ENCODE measurements at regions not wholly inside any gene's neighbourhood (a gene's known extent, or its start where the extent isn't known, plus 50 kb on each side); places are given as distances from the start of the nearest gene placed in this dataset.

DNA sequence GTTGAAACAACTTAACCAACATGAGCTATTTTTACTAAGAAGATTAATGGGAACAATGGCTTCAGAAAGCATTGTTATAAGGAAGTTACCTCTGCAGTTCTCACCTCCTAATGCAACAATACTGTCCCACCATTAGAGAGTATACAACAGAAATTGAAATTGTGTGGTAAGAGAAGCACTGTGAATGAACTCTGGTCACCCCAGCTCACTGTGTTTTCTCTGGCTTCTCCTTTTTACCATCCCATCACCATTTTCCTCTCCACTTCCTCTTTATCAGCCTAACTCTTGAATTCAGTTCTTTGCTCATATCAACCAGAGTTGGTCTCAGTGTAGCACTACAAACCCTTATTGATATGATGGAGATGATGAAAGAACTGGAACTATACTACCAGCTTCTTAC is 138.0 kb upstream of the POU2AF2 start:
- H3K27me3 ChIP-seq (replicated peaks; ENCODE audit: insufficient read depth, low read length) = peaks cover 9% of the 10 kb centered on the region; the same call in 1 of the 2 replicates
- no peaks in the 10 kb centered on the region for H3F3A ChIP-seq (ENCODE audit: insufficient read depth, low read length)
- H3K4me3 ChIP-seq (ENCODE audit: low read length) = no peak overlapping the region
- H3K27ac ChIP-seq (ENCODE audit: low read length) = no peak overlapping the region
- no peaks in the 10 kb centered on the region for H3K79me2 ChIP-seq (ENCODE audit: low read length)
- H3K9ac ChIP-seq (ENCODE audit: low read length) = no peak overlapping the region
- H2AFZ ChIP-seq (ENCODE audit: low read length) = no peak overlapping the region
- no peaks in the 10 kb centered on the region for H3K36me3 ChIP-seq (replicated peaks; ENCODE audit: insufficient read depth, low read length)
- TF ChIP-seq, protein P1, sequence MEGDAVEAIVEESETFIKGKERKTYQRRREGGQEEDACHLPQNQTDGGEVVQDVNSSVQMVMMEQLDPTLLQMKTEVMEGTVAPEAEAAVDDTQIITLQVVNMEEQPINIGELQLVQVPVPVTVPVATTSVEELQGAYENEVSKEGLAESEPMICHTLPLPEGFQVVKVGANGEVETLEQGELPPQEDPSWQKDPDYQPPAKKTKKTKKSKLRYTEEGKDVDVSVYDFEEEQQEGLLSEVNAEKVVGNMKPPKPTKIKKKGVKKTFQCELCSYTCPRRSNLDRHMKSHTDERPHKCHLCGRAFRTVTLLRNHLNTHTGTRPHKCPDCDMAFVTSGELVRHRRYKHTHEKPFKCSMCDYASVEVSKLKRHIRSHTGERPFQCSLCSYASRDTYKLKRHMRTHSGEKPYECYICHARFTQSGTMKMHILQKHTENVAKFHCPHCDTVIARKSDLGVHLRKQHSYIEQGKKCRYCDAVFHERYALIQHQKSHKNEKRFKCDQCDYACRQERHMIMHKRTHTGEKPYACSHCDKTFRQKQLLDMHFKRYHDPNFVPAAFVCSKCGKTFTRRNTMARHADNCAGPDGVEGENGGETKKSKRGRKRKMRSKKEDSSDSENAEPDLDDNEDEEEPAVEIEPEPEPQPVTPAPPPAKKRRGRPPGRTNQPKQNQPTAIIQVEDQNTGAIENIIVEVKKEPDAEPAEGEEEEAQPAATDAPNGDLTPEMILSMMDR (IDR thresholded peaks at IDR 0.05; ENCODE audit: low read length) = no peak
- no peak for TF ChIP-seq EZH2 (optimal IDR thresholded peaks at IDR 0.05; ENCODE audit: low read depth, low read length)
- DNase-seq = no peak
- no peaks in the 10 kb centered on the region for H4K20me1 ChIP-seq (ENCODE audit: insufficient read depth, low read length)
- peaks cover 6% of the 10 kb centered on the region; the same call in 1 of the 2 replicates for H3K4me1 ChIP-seq (ENCODE audit: low read length)
- H3K9me2 ChIP-seq (replicated peaks; ENCODE audit: insufficient read depth, low read length) = no peaks in the 10 kb centered on the region
- H3K4me2 ChIP-seq (ENCODE audit: low read depth, low read length) = no peak overlapping the region
- H3K9me3 ChIP-seq (replicated peaks; ENCODE audit: insufficient read depth, low read length) = no peaks in the 10 kb centered on the region

DNA sequence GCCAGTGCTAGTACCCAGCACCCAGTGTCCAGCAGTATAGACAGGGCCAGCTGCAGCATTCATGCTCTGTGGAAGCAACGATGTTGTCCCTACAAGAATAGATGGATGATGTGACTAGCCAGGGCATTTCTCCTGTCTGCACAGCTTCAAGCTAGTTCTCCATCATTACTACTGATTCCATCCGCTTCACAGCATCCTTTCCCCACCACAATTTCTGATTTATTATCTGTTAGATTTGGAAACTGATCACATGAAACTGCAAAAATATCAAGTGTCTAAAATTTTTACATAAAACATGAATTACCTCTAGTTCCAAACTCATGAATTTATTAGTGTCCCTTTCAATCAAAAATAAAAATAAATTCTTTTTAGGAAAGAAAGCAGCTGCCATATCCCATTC is 138.9 kb upstream of the POU2AF2 start:
- Histone ChIP-seq H4K20me1 (ENCODE audit: insufficient read depth, low read length) (no peaks in the 10 kb centered on the region), H3K4me1 (ENCODE audit: low read length) (peaks cover 6% of the 10 kb centered on the region; the same call in 1 of the 2 replicates), H2AFZ (ENCODE audit: low read length) (no peak overlapping the region), H3K9me3 (replicated peaks; ENCODE audit: insufficient read depth, low read length) (no peaks in the 10 kb centered on the region), H3K79me2 (ENCODE audit: low read length) (no peaks in the 10 kb centered on the region), H3K9me2 (replicated peaks; ENCODE audit: insufficient read depth, low read length) (no peaks in the 10 kb centered on the region), H3K4me2 (ENCODE audit: low read depth, low read length) (no peak overlapping the region), H3K9ac (ENCODE audit: low read length) (no peak overlapping the region), H3K36me3 (replicated peaks; ENCODE audit: insufficient read depth, low read length) (no peaks in the 10 kb centered on the region), H3K27me3 (replicated peaks; ENCODE audit: insufficient read depth, low read length) (peaks cover 15% of the 10 kb centered on the region; the same call in 1 of the 2 replicates), H3K4me3 (ENCODE audit: low read length) (no peak overlapping the region), H3F3A (ENCODE audit: insufficient read depth, low read length) (no peaks in the 10 kb centered on the region), H3K27ac (ENCODE audit: low read length) (no peak overlapping the region)
- no peak for DNase-seq
- TF ChIP-seq EZH2phosphoT487 (IDR thresholded peaks at IDR 0.05; ENCODE audit: low read length) (no peak), EZH2 (optimal IDR thresholded peaks at IDR 0.05; ENCODE audit: low read depth, low read length) (no peak)
- TF ChIP-seq, protein P1 (IDR thresholded peaks at IDR 0.05; ENCODE audit: low read length) = no peak

DNA sequence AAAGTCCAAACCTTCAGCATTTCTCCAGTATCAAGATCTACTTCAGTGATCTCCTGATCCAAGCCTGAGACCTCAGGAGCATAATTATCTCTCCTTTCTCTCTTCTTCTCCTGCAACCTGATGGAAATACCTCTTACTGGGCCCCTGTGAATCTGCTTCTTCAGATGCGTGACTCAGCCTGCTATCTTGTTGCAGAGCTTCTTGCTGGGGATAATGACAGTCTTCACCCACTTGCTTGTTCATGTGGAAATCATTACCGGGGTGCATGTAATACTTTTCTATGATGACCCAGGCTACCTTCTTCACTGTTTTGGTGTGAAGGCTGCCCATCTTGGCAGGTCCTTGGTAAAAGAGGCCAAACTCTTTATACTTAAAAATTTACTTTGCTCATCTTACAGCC is 140.0 kb upstream of the POU2AF2 start:
- Histone ChIP-seq H3K4me2 (ENCODE audit: low read depth, low read length) (no peak overlapping the region), H2AFZ (ENCODE audit: low read length) (no peak overlapping the region), H3K27me3 (replicated peaks; ENCODE audit: insufficient read depth, low read length) (peaks cover 24% of the 10 kb centered on the region), H3K9ac (ENCODE audit: low read length) (no peak overlapping the region), H3K4me1 (ENCODE audit: low read length) (peaks cover 6% of the 10 kb centered on the region; the same call in 1 of the 2 replicates), H4K20me1 (ENCODE audit: insufficient read depth, low read length) (no peaks in the 10 kb centered on the region), H3K36me3 (replicated peaks; ENCODE audit: insufficient read depth, low read length) (no peaks in the 10 kb centered on the region), H3K79me2 (ENCODE audit: low read length) (no peaks in the 10 kb centered on the region), H3K9me2 (replicated peaks; ENCODE audit: insufficient read depth, low read length) (no peaks in the 10 kb centered on the region), H3F3A (ENCODE audit: insufficient read depth, low read length) (no peaks in the 10 kb centered on the region), H3K27ac (ENCODE audit: low read length) (no peak overlapping the region), H3K9me3 (replicated peaks; ENCODE audit: insufficient read depth, low read length) (no peaks in the 10 kb centered on the region), H3K4me3 (ENCODE audit: low read length) (no peak overlapping the region)
- no peak for TF ChIP-seq EZH2phosphoT487 (IDR thresholded peaks at IDR 0.05; ENCODE audit: low read length)
- TF ChIP-seq EZH2 (optimal IDR thresholded peaks at IDR 0.05; ENCODE audit: low read depth, low read length) = no peak
- TF ChIP-seq, protein P1 (IDR thresholded peaks at IDR 0.05; ENCODE audit: low read length) = no peak
- no peak for DNase-seq

Measured in MM.1S (cell line).